Testis (tissue), 2 donors: ENCODE measurements at regions not wholly inside any gene's neighbourhood (a gene's known extent, or its start where the extent isn't known, plus 50 kb on each side); places are given as distances from the start of the nearest gene placed in this dataset.
"Not testable (repeated sequence)": the region's sequence is repeated elsewhere in the genome, so short reads cannot be mapped to it uniquely, and the experiment has no call there.

Experiments
- DNase-seq: peaks from one replicate; pipeline ENCODE4 v3.0.0-alpha.2; 2019
- H3K27ac ChIP-seq, 2 donors: fragments of 200-600 bp; sonication (generic); one replicate each; pipeline ENCODE4 v1.5.1; 2019
- H3K27me3 ChIP-seq: fragments of 200-600 bp; sonication (generic); one replicate; pipeline ENCODE4 v1.5.1; 2019
- H3K36me3 ChIP-seq: fragments of 200-600 bp; sonication (generic); one replicate; pipeline ENCODE4 v1.5.1; 2017; ENCODE audit warnings: low read depth; ENCODE audit errors: missing control alignments
- H3K4me1 ChIP-seq: fragments of 200-600 bp; sonication (generic); one replicate; pipeline ENCODE4 v1.5.1; 2019
- H3K4me3 ChIP-seq, 2 donors: fragments of 200-600 bp; sonication (generic); one replicate each; pipeline ENCODE4 v1.5.1; 2017 to 2019
- H3K9me3 ChIP-seq: fragments of 200-600 bp; sonication (generic); one replicate; pipeline ENCODE4 v1.5.1; 2017
- CTCF ChIP-seq, 3 experiments: fragments of 450-650 bp in 2 of 3; fragments of 200-600 bp in 1 of 3; sonication (generic) in 1 of 3; IDR thresholded peaks; one replicate each; pipeline ENCODE4 v1.5.1; 2016 to 2019; ENCODE audit warnings: antibody characterized with exemption in 3 of 3, mild to moderate bottlenecking in 2 of 3, moderate library complexity in 1 of 3
- POLR2A ChIP-seq: fragments of 450-650 bp; IDR thresholded peaks from one replicate; pipeline ENCODE4 v1.6.1; 2017; ENCODE audit warnings: antibody characterized with exemption, mild to moderate bottlenecking, moderate library complexity
- WGBS, 2 donors: methylation state at CpG; one replicate each; pipeline ENCODE4 v1.1.5; 2018; 5-methylcytosine and 5-hydroxymethylcytosine counted together
- intact Hi-C: fragments of 100-400 bp; cut with DNase I; formaldehyde crosslinking; loops from one replicate; pipeline ENCODE4 v1.15.1; 2023; ENCODE audit warnings: low total_unique reads

- TF ChIP-seq CTCF (IDR thresholded peaks at IDR 0.05): no peak
- no peak for TF ChIP-seq POLR2A
- 83 to 85% methylated on average over 1 of the region's 1 CpG for WGBS, 2 donors
- no peaks in the 10 kb centered on the region for H3K9me3 ChIP-seq
- H3K4me3 ChIP-seq: no peak overlapping the region
- H3K36me3 ChIP-seq: no peaks in the 10 kb centered on the region
- H3K27ac ChIP-seq: no peak overlapping the region
- intact Hi-C loops: no loop called here
- DNase-seq: no peak
- no peaks in the 10 kb centered on the region for H3K4me1 ChIP-seq
- H3K27me3 ChIP-seq: no peaks in the 10 kb centered on the region
These were observed 275.3 kb upstream of the FGF13 start for GRCh38 chrX:138986866-138987265.

GRCh38 chrX:138986235-138986634, 274.7 kb upstream of the FGF13 start:
- H3K27me3 ChIP-seq: no peaks in the 10 kb centered on the region
- H3K9me3 ChIP-seq: no peaks in the 10 kb centered on the region
- TF ChIP-seq CTCF (IDR thresholded peaks at IDR 0.05) (no peak), POLR2A (no peak)
- no peaks in the 10 kb centered on the region for H3K36me3 ChIP-seq
- intact Hi-C loops: no loop called here
- no peak overlapping the region for H3K4me3 ChIP-seq
- H3K27ac ChIP-seq: no peak overlapping the region
- WGBS, 2 donors: 79 to 81% methylated on average over 3 of the region's 3 CpGs
- no peak for DNase-seq
- H3K4me1 ChIP-seq: no peaks in the 10 kb centered on the region

- H3K4me1 ChIP-seq: no peaks in the 10 kb centered on the region
- intact Hi-C loops: no loop called here
- H3K36me3 ChIP-seq: no peaks in the 10 kb centered on the region
- H3K4me3 ChIP-seq: no peak overlapping the region
- TF ChIP-seq CTCF (IDR thresholded peaks at IDR 0.05) (no peak), POLR2A (no peak)
- no peak for DNase-seq
- 77 to 93% methylated on average over 4 of the region's 4 CpGs for WGBS, 2 donors
- H3K9me3 ChIP-seq: no peaks in the 10 kb centered on the region
- no peaks in the 10 kb centered on the region for H3K27me3 ChIP-seq
- no peak overlapping the region for H3K27ac ChIP-seq
These were observed 270.8 kb upstream of the FGF13 start for GRCh38 chrX:138982365-138982764.

GRCh38 chrX:138964501-138964900, 253.0 kb upstream of the FGF13 start:
- no peak for TF ChIP-seq POLR2A
- TF ChIP-seq CTCF (IDR thresholded peaks at IDR 0.05): no peak
- 47 to 73% methylated on average over 2 to 4 of the region's 4 CpGs for WGBS, 2 donors
- H3K9me3 ChIP-seq: no peaks in the 10 kb centered on the region
- H3K4me3 ChIP-seq: no peak overlapping the region
- intact Hi-C loops: no loop called here
- no peak overlapping the region for H3K27ac ChIP-seq
- no peak for DNase-seq
- no peaks in the 10 kb centered on the region for H3K27me3 ChIP-seq
- H3K4me1 ChIP-seq: no peaks in the 10 kb centered on the region
- H3K36me3 ChIP-seq: no peaks in the 10 kb centered on the region

- H3K27ac ChIP-seq, DNase-seq, H3K9me3 ChIP-seq, H3K4me1 ChIP-seq, H3K4me3 ChIP-seq, H3K36me3 ChIP-seq, intact Hi-C loops, H3K27me3 ChIP-seq: not testable (repeated sequence)
- 83 to 92% methylated on average over 2 to 3 of the region's 3 CpGs for WGBS, 2 donors
These were observed 250.9 kb upstream of the FGF13 start for GRCh38 chrX:138962419-138962818.
